Lung microvascular endothelial cell (primary cell): ENCODE measurements at regions not wholly inside any gene's neighbourhood (a gene's known extent, or its start where the extent isn't known, plus 50 kb on each side); places are given as distances from the start of the nearest gene placed in this dataset.
"Not testable (repeated sequence)": the region's sequence is repeated elsewhere in the genome, so short reads cannot be mapped to it uniquely, and the experiment has no call there.

Source experiments
- DNase-seq, 2 donors: peaks; one replicate each; pipeline versions ENCODE4 v3.0.0 to v3.0.0-alpha.2; 2010; ENCODE audit warnings: low read depth in 2 of 2

DNA sequence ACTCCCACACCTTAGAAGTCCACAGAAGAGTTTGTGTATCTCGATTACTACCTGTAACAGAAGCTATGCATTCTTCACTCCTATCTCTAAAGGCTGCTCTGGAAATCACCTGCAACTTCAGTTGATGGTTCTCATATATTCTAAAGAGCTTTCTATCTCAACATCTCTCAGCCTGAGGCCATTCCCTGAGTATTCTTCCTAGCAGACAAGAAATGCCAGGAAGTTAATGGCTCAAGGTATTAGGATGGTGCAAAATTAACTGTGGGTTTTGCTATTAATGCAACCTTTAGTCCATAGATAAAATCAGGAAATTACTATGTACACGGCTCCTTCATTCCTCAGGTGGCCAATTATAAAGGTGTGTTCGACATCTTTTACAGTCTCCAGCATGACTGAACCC lies 290.1 kb downstream of the ZNF716 start:
- not testable (repeated sequence) for DNase-seq

DNA sequence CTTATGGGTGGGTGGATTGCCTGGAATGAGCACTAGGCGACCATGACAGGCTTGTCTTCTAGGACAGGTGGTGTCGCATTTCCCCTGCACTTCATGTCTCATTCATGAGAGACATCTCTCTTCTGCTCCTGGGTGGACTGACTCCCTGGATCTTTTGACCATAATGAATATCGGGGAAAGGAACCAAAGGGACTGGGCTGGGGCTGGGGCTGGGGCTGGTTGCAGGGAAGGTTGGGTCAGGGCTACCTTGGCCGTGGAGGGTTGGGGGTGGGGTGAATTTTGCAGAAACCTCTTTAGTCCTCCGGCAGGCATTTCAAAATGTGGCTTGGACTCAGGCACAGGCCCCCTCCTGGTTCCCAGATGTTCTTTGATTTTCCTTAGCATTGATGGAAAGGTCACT lies 319.2 kb downstream of the ZNF716 start:
- no peak for DNase-seq

- no peak for DNase-seq
Measured at GRCh38 chr7:57769958-57770357, 320.0 kb downstream of the ZNF716 start.

DNA sequence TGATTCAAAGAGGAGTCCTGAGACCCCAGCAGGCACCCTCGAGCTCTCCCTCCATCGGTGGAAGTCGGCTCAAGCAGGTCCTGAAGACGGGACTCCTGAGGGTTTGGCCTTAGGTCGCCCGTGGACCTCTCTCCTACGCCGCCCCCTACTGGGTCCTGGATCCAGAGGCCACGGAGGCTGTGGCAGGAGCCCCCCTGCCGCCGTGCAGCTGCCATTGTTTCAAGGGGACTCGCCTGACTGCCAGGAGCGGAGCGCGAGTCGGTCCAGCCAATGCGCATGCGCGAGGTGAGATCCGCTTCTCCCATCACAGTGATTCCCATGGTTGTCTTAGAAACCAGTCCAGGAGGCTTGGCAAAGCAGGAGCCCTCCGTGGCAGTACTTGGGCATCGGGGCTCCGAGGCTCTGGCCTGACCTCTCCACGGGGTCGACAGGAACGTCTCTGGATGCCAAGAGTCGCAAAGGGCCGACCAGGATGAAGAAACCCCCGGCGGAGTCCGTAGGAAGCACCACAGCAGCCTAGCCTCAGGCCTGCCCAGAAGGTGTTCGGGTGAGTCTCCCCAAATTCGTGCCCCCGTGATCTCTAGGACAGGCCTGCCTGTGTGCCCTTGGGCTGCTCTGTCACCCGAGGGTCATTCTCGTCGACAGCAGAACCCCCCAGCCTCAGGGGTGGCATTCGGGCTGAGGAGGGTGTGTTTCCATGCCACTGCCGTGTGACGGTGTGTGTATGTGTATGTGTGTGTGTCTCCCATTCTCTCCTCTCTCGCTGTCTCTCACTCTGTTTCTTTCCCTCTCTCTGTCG lies 322.3 kb downstream of the ZNF716 start:
- DNase-seq = no peak

DNA sequence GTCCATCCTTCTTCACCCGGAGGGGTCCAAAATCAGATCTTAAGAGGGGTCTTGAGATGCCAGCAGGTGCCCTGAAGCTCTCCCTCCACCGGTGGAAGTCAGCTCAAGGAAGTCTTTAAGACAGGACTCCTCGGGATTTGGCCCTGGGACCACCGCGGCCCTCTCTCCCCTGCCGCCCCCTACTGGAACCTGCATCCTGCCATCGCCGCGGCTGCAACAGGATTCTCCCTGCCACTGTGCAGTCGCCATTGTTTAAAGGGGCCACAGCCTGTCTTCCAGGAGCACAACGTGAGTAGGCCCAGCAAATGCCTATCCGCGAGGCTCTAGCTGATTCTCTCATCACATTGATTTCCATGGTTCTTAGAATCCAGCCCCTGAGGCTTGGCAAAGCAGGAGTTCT lies 324.3 kb downstream of the ZNF716 start:
- no peak for DNase-seq

DNA sequence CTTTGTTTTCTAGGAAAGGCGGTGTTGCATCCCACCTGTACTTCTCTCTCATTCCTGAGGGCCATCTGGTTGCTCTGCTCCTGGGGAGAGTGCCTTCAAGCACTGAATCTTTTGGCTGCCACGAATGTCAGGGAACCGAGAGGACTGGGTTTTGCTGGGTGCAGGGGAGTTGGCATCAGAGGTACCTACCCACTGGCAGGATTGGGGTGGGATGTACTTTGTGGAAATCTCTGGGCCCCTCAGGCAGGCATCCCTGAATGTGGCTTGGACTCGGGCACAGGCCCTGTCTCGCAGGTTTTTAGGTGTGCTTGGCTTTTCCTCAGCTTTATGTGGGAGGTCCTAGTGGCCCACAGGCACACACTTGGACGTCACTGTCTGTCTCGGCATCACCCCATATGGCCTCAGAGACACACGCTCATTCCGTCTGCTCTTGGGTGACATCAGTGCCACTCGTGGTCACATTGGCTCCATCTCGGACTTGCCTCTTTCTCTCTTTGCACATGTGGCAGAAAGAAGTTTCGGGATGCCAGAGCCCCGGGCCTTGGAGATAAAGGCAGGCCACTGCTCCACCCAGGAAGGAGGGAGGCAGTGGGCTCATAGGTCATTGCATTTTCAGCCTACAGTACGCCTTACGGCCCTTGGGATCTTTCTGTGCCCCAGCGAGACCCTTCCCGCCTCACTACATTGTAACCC lies 325.6 kb downstream of the ZNF716 start:
- DNase-seq = no peak

GRCh38 chr7:57776136-57776856 lies 326.3 kb downstream of the ZNF716 start:
- not testable (repeated sequence) for DNase-seq

- DNase-seq = no peak
Measured at GRCh38 chr7:57789130-57789529, 339.2 kb downstream of the ZNF716 start.

DNA sequence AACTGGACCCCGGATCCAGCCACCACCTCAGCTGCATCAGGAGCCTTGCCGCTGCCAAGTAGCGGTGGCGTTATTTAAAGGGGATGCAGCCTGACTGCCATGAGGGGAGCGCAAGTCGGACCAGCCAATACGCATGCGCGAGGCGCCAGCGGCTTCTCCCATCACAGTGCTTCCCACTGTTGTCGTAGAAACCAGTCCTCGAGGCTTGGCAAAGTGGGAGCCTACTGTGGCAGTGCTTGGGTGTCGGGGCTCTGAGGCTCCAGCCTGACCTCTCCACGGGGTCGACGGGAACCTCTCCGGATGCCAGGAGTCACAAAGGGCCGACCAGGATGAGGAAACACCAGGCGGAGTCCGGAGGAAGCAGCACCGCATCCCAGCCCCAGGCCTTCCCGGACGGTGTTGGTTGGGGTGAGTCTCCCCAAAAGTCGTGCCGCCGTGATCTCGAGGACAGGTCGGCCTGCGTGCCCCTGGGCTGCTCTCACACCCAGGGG lies 369.6 kb downstream of the ZNF716 start:
- DNase-seq = no peak

DNA sequence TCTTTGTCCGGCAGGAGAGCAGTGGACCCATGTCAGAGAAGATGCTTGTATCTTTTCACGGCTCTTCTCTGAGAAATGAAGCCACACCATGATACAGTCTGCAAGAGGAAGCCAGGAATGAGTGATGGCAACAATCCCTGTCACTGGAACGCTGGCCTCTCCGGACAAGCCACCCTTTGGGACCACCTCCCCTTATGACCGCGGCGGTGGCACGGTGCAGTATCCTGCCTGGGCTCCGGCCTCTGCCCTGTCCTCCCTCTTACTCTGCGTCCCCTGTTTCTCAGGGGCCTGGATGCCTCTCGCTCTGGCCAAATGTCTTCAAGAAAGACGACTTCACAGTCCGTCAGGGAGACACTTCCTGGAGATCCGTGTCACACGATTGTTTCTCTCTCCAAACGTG lies 370.5 kb downstream of the ZNF716 start:
- DNase-seq = no peak

- no peak for DNase-seq
Measured at GRCh38 chr7:57821438-57822382, 371.7 kb downstream of the ZNF716 start.

GRCh38 chr7:57826548-57826947 lies 376.6 kb downstream of the ZNF716 start:
- DNase-seq = not testable (repeated sequence)

GRCh38 chr7:57835161-57835560 lies 385.2 kb downstream of the ZNF716 start:
- DNase-seq = not testable (repeated sequence)

- not testable (repeated sequence) for DNase-seq
Measured at GRCh38 chr7:57839152-57839551, 389.2 kb downstream of the ZNF716 start.

- DNase-seq = peak; percentile 0 to 38
Measured at GRCh38 chr7:57867884-57868701, 418.1 kb downstream of the ZNF716 start.

- no peak for DNase-seq
Measured at GRCh38 chr7:57868771-57869483, 418.9 kb downstream of the ZNF716 start.
